PC-9 (cell line): ENCODE measurements at regions not wholly inside any gene's neighbourhood (a gene's known extent, or its start where the extent isn't known, plus 50 kb on each side); places are given as distances from the start of the nearest gene placed in this dataset.

Source experiments
- BruUV-seq: library from RNA; stranded (reverse); fragments of 400-500 nt; replicated peaks from 2 replicates; lab custom pipeline; 2021; lab: Mats Ljungman, UMichigan
- CTCF ChIA-PET: fragments of 300-600 bp; sonication (Branson Sonifier 250); formaldehyde crosslinking; loops from one replicate; lab custom pipeline; 2022; ENCODE audit warnings: antibody characterized with exemption; lab: Charles Lee
- POLR2A ChIA-PET: fragments of 300-600 bp; sonication (Branson Sonifier 250); formaldehyde crosslinking; loops from one replicate; lab custom pipeline; 2022; ENCODE audit warnings: antibody characterized with exemption; ENCODE audit not compliant: unreplicated experiment; lab: Charles Lee
- DNase-seq, 2 experiments: peaks; one replicate each; pipeline versions ENCODE4 v3.0.0 to v3.0.0-alpha.2; 2015 to 2022; ENCODE audit warnings: mixed read lengths in 1 of 2
- H2AFZ ChIP-seq: fragments of 200-600 bp; sonication (generic); 2 replicates; pipeline ENCODE4 v1.8.1; 2017; ENCODE audit warnings: antibody characterized with exemption
- H3F3A ChIP-seq: fragments of 200-600 bp; sonication (generic); 2 replicates; pipeline ENCODE4 v1.8.1; 2017; ENCODE audit warnings: antibody characterized with exemption, mild to moderate bottlenecking, low read depth; ENCODE audit not compliant: insufficient read depth
- H3K27ac ChIP-seq: fragments of 200-600 bp; sonication (generic); 2 replicates; pipeline ENCODE4 v1.6.1; 2016; ENCODE audit warnings: mixed run types
- H3K27me3 ChIP-seq: fragments of 200-600 bp; sonication (generic); 2 replicates; pipeline ENCODE4 v1.6.1; 2016; ENCODE audit warnings: low read depth, mixed run types; ENCODE audit not compliant: insufficient read depth
- H3K36me3 ChIP-seq: fragments of 200-600 bp; sonication (generic); 2 replicates; pipeline ENCODE4 v1.6.1; 2016; ENCODE audit warnings: low read depth, mixed run types
- H3K4me1 ChIP-seq: fragments of 200-600 bp; sonication (generic); replicated peaks from 2 replicates; pipeline ENCODE4 v1.6.1; 2016; ENCODE audit warnings: mixed run types; ENCODE audit not compliant: insufficient read depth
- H3K4me2 ChIP-seq: fragments of 200-600 bp; sonication (generic); 2 replicates; pipeline ENCODE4 v1.6.1; 2017; ENCODE audit warnings: mixed run types
- H3K4me3 ChIP-seq: fragments of 200-600 bp; sonication (generic); 2 replicates; pipeline ENCODE4 v1.6.1; 2016; ENCODE audit warnings: mixed run types
- H3K79me2 ChIP-seq: fragments of 200-600 bp; sonication (generic); 2 replicates; pipeline ENCODE4 v1.6.1; 2017; ENCODE audit warnings: low read depth, mixed run types
- H3K9me2 ChIP-seq: fragments of 200-600 bp; sonication (generic); 2 replicates; pipeline ENCODE4 v1.8.1; 2017; ENCODE audit warnings: mild to moderate bottlenecking; ENCODE audit not compliant: insufficient read depth
- H3K9me3 ChIP-seq: fragments of 200-600 bp; sonication (generic); 2 replicates; pipeline ENCODE4 v1.8.1; 2016; ENCODE audit warnings: low read depth; ENCODE audit not compliant: insufficient read depth
- H4K20me1 ChIP-seq: fragments of 200-600 bp; sonication (generic); 2 replicates; pipeline ENCODE4 v1.8.1; 2017; ENCODE audit not compliant: insufficient read depth
- CTCF ChIP-seq: fragments of 200-600 bp; sonication (generic); conservative IDR thresholded peaks from 2 replicates; pipeline ENCODE4 v1.6.1; 2017; ENCODE audit warnings: mixed run types, antibody characterized with exemption, mild to moderate bottlenecking, moderate library complexity
- EZH2 ChIP-seq: fragments of 200-600 bp; sonication (generic); IDR thresholded peaks from 2 replicates; pipeline ENCODE4 v1.8.0; 2017; ENCODE audit warnings: antibody characterized with exemption, low read depth
- intact Hi-C: fragments of 100-400 bp; cut with micrococcal nuclease; formaldehyde crosslinking; loops from one replicate; pipeline ENCODE4 v1.10.0; 2022; ENCODE audit not compliant: unreplicated experiment

DNA sequence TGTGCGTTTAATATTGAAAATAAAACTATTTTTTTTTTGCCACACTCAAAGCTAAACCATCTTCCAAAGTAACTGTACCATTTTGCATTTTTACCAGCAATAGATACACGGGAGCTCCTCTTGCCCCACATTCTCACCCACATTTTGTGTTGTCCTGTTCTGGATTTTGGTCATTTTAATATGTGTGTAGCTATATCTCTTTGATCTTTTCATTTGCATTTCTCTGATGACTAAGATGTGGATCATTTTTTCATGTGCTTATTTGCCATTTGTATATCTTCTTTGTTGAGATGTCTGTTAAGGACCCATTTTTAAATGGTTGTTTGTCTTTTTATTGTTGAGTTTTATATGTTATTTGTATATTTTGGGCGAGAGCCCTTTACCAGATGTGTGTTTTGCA, 1543.5 kb downstream of the GRIK2 start:
- BruUV-seq = no TSS peak
- POLR2A ChIA-PET = interaction anchor here (0.7 kb wide), 1 partner anchor 48 kb away, joined by 5 read pairs; no protein-coding TSS in a partner anchor
- Histone ChIP-seq H3K9me3 (no peaks in the 10 kb centered on the region), H3K27ac (no peak overlapping the region), H3K4me1 (no peaks in the 10 kb centered on the region), H4K20me1 (no peaks in the 10 kb centered on the region), H3K9me2 (no peaks in the 10 kb centered on the region), H2AFZ (no peak overlapping the region), H3K27me3 (no peaks in the 10 kb centered on the region), H3K4me3 (no peak overlapping the region), H3K36me3 (no peaks in the 10 kb centered on the region), H3K4me2 (no peak overlapping the region), H3F3A (no peaks in the 10 kb centered on the region), H3K79me2 (no peaks in the 10 kb centered on the region)
- intact Hi-C loops = no loop called here
- DNase-seq = no peak
- CTCF ChIA-PET = no interaction called here
- no peak for TF ChIP-seq CTCF
- no peak for TF ChIP-seq EZH2

GRCh38 chr6:102928109-102928508, 1534.6 kb downstream of the GRIK2 start:
- no peaks in the 10 kb centered on the region for H3F3A ChIP-seq
- no peak for TF ChIP-seq EZH2
- TF ChIP-seq CTCF = no peak
- no peaks in the 10 kb centered on the region for H4K20me1 ChIP-seq
- no peak overlapping the region for H3K4me3 ChIP-seq
- H3K4me1 ChIP-seq = no peaks in the 10 kb centered on the region
- H3K4me2 ChIP-seq = no peak overlapping the region
- H3K9me2 ChIP-seq = no peaks in the 10 kb centered on the region
- H3K36me3 ChIP-seq = no peaks in the 10 kb centered on the region
- no peaks in the 10 kb centered on the region for H3K9me3 ChIP-seq
- DNase-seq = no peak
- H2AFZ ChIP-seq = no peak overlapping the region
- POLR2A ChIA-PET = no interaction called here
- BruUV-seq = no TSS peak
- H3K79me2 ChIP-seq = no peaks in the 10 kb centered on the region
- no peaks in the 10 kb centered on the region for H3K27me3 ChIP-seq
- CTCF ChIA-PET = no interaction called here
- no peak overlapping the region for H3K27ac ChIP-seq
- intact Hi-C loops = no loop called here

- Histone ChIP-seq H3K79me2 (no peaks in the 10 kb centered on the region), H3K9me3 (no peaks in the 10 kb centered on the region), H3K4me3 (no peak overlapping the region), H3F3A (no peaks in the 10 kb centered on the region), H3K36me3 (no peaks in the 10 kb centered on the region), H3K9me2 (no peaks in the 10 kb centered on the region), H3K27ac (no peak overlapping the region), H3K4me1 (no peaks in the 10 kb centered on the region), H4K20me1 (no peaks in the 10 kb centered on the region), H2AFZ (no peak overlapping the region), H3K4me2 (no peak overlapping the region), H3K27me3 (no peaks in the 10 kb centered on the region)
- ChIA-PET POLR2A (no interaction called here), CTCF (no interaction called here)
- intact Hi-C loops = no loop called here
- no peak for DNase-seq
- no peak for TF ChIP-seq EZH2
- no peak for TF ChIP-seq CTCF
- BruUV-seq = no TSS peak
These were observed 1524.7 kb downstream of the GRIK2 start for GRCh38 chr6:102918161-102918560.
